Myocyte (in vitro differentiated cells): ENCODE measurements at regions not wholly inside any gene's neighbourhood (a gene's known extent, or its start where the extent isn't known, plus 50 kb on each side); places are given as distances from the start of the nearest gene placed in this dataset.
"Not testable (repeated sequence)": the region's sequence is repeated elsewhere in the genome, so short reads cannot be mapped to it uniquely, and the experiment has no call there.

Source experiments
- DNase-seq: peaks from one replicate; pipeline ENCODE4 v3.0.0-alpha.2; 2012; ENCODE audit warnings: low read depth

DNA sequence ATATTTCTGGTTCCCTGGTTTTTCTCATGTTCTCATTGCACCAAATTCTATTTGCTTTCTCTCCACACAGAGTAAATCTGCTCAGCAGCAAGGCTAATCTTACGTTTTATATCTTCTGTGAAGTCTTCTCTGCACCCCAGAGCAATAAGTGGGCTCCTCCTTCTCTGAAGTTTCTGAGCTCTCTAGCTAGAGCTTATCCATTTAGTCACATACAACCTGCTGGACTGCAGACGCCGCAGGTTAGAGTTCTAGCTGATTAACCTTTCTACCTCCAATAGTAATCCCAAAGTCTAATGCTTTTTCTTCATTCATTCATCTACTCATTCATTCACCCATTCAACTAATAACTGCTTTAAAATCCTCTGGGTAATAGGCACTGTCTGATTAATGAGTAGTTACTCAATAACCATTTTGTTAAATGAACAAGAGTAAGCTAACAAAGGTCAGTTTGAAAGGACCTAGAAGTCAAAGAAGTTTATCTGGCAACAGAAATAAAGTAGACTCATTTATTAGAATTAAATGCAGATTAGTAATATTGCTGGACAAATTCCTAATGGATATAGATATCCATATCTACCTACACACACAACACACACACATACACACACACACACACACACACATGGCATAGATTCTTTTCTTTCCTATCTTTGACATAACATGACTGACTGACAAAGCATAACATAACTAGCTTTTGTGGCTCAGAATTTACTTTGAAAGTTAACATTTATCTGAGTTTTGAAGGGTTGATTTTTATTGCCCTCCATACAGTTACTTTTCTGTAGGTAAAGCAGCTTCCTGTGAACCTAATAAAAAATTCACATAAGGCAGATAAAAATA, 984.6 kb upstream of the SEMA6A start:
- DNase-seq, result no peak

DNA sequence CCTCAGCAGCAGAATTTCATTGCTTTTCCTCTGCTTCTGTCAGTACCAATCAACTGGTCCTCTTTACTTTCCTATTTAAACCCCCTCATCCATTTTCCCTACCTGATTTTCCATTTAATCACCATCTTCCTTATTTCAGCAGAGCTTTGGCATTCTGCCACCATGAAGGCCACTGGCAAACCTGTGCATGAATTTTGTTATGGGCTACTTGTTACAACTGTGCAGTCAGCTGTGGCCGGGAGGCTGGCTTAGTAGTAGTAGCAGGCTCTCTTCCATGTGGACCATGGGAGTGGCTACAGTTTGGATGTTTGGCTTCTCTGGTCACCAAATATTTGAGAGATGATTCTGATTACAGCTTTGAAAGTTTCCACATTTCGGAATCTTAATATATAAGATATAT, 976.6 kb upstream of the SEMA6A start:
- no peak for DNase-seq

- no peak for DNase-seq
Observed at GRCh38 chr5:117547192-117547591, 972.6 kb upstream of the SEMA6A start.

DNA sequence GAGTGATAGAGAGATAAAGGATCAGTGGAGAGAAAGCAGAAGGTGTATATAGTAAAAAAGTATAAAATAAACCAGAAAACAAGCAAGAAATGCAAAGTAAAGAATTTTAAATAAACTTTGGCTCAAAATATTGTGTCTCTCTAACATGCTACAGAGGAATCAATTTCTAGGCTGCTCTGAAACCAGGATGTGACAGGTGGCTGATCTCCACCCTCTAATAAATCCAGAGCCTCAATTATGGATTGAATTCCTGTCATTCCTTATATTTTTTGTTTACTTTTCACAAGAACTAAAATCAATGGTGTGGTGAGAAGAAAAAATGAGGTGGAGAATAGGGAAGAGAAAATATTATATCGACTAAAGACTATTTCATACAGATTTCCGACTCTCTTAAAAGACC, 965.1 kb upstream of the SEMA6A start:
- DNase-seq, result no peak

- DNase-seq, result no peak
Observed at GRCh38 chr5:117533792-117534191, 959.2 kb upstream of the SEMA6A start.

GRCh38 chr5:117533051-117533670, 958.5 kb upstream of the SEMA6A start:
- DNase-seq, result not testable (repeated sequence)

GRCh38 chr5:117519957-117520500, 945.4 kb upstream of the SEMA6A start:
- no peak for DNase-seq

DNA sequence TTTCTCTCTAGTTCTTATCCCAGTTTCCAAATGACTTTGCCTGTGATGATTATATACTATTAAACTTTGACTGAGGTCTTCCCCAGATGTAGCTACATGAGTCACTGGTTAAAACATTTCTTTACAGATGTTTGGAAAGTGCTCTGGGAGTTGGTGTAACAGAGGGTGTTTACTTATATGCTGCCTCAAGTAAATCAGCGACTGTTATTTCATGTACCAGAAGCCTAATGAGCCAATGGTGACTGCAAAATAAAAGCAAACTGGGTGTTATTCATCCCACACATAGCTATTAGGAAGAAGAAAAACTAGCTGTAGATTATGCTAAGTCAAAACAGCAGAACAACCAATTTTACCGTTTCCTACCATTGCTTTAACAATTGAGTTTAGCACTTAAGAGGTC, 929.7 kb upstream of the SEMA6A start:
- DNase-seq, result no peak

DNA sequence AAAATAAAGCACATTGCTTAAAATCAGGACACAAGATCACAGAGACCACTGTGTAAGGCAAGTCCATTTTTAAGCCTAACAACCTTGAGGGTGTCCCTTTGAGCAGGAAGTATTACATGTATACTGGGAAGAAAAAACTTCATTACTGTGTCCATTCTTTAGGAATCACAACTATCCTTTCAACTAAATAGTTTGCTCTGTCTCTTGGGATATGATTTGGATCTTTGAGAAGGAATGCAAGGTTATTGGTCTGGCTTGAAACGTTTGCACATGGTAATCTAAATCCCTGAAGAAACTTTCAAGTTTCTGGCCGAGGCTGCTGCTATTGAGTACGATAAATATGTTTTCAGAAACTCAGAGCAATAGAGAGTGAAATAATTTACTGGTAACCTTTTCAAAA, 923.0 kb upstream of the SEMA6A start:
- DNase-seq, result no peak

DNA sequence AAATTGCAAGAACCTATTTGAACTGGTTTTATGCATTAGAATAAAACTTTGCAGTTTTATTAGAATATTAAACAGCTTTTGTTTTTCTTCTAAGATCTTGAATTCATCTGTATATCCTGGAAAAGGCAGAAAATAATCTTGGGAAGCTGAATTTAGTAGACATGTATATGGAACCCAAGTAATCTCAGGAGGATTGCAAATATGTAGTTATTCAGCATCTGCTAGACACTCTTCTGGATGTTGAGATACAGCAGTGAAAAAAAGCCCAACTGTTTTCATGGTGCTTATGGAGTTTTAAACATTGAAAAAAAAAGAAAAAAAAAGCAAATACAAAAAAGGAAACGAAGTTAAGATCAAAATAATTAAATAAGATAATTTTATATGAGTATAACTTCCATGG, 922.2 kb upstream of the SEMA6A start:
- DNase-seq, result no peak

- DNase-seq, result no peak
Observed at GRCh38 chr5:117494188-117494587, 919.6 kb upstream of the SEMA6A start.

DNA sequence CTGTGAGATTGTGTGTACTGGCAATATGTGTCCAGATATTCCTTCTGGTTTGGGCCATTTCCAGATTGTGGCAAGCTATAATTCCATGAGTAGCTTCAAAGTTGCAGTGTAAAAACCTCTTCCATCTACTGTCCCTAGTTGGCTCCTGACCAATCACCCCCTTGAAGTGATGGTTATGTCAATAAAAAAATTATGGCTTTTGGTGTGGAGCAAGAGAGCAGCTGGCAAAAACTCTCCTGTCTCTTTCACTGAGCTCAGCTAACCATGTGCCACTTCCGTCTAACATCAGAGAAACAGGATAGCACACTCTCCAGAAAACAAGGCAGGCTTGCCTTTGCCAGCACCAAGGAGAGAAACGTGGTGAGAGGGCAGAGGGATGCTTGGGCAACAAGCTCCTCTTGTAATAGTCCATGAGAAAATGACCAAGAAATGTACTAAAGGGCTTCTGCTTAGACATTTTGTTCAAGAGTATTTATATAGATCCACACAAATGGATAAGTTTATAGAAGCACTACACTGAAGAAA, 914.4 kb upstream of the SEMA6A start:
- DNase-seq, result peak; percentile 42

DNA sequence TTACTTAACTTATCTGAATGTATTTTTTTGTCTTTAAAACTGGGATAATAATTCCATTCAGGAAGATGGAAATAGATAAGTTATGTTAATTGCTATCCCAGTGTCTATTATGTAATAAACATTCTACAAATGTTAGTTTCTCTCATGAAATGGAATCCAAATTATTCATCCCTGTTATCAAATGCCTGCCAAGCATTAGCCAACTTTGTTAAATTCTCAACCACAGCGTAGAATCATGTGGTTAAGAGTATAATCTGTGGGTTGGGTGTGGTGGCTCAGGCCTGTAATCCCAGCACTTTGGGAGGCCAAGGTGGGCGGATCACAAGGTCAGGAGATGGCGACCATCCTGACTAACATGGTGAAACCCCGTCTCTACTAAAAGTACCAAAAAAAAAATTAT, 912.9 kb upstream of the SEMA6A start:
- DNase-seq, result peak; percentile 5

GRCh38 chr5:117486879-117487391, 912.3 kb upstream of the SEMA6A start:
- peak; percentile 16 for DNase-seq

DNA sequence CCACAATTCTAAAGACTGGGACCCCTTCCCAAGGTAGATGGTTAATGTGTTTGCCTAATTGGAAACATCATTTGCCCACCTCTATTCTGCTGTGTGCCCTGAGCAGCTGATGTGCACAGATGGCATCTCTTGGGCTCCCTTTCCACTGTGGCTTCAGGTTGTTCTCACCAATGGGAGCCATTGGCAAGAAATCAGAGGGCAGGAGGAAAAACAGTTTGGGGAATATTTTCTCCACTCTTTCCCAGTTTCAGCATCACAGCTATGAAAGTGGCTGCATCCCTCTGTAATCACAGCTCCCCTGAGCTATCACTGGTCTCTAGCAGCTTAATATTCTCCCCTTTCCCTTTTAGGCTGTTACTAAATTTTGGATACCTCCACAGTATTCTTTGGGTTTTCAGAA, 911.6 kb upstream of the SEMA6A start:
- DNase-seq, result no peak

GRCh38 chr5:117475919-117476318, 901.3 kb upstream of the SEMA6A start:
- no peak for DNase-seq

DNA sequence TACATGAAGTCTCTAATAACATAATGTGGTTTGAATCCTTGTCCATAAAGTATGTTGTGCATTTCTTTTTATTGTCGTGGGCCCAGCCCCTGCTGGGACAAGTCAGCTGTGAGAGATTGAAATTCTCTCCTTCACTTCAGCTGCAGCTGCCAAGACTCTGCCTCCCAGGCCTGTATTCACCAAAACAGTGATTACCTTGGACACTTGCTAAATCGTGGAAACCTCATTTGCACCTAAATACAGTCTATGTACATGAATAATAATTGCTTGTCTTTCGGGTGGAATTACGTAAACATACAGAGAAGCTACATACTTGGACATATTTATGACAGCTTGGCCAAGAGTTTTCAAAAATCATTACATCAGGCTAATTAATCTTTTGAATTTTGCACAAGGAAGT, 898.5 kb upstream of the SEMA6A start:
- no peak for DNase-seq

DNA sequence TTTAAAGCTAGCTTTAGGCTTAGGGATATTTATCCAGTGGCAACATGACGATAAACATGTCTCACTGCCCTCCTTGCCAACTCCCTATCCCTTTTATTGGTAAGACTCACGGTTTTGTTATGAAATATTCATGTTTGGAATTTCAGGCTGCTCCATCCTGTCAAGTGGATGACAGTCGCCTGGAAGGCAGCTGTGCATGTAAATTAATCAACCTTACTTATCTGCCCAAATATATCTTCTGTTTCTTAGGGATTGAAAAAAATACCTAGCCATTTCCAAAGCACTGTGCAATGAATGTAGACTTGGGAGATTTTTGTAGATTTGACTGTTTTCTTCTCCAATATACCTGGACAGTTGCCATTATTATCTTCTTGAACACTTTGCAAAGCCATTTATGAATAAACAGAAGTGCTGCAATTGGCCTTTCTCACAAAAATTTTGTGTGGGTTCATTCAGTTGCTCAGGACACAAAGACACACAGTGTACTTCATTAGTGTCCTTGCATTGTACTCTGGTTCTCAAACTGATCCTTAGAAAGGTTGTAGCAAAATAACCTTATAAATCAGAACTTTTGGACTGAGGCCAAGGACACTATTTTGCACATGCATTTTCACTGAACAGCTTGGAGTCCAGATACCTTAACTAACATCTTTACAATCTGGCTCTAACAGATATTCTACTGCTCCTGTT, 889.4 kb upstream of the SEMA6A start:
- peak; percentile 72 for DNase-seq

DNA sequence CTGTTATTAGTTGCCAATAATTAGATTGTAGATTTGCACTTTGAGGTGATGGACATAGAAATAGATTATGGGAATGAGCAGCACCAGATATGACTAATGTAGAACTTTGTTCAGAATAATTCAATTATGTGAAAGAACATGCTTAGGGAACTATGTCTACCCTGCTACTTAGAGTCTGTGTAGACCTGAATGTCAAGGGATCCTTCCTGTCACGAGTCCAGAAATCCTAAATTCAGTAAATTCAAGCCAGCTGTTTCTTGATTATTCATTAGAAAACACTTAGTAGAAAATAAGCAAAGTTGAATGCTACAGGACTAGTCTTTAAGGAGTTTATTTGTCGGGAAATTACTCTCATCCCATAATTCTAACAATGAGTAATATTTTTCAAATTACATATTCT, 887.3 kb upstream of the SEMA6A start:
- no peak for DNase-seq

- DNase-seq, result peak; percentile 21
Observed at GRCh38 chr5:117461403-117461802, 886.8 kb upstream of the SEMA6A start.

GRCh38 chr5:117457656-117458055, 883.0 kb upstream of the SEMA6A start:
- DNase-seq, result no peak
